VCaP (cell line): ENCODE measurements at regions not wholly inside any gene's neighbourhood (a gene's known extent, or its start where the extent isn't known, plus 50 kb on each side); places are given as distances from the start of the nearest gene placed in this dataset.

ENCODE experiments used
- H3K27ac ChIP-seq: fragments of 450-650 bp; 2 replicates; pipeline ENCODE4 v1.5.1; 2017
- CTCF ChIP-seq: fragments of 450-650 bp; conservative IDR thresholded peaks from 2 replicates; pipeline ENCODE4 v1.5.1; 2017; ENCODE audit warnings: mild to moderate bottlenecking, moderate library complexity

- no peak overlapping the region for H3K27ac ChIP-seq
- TF ChIP-seq CTCF = no peak
Measured at GRCh38 chr7:125892434-125892833, 962.8 kb upstream of the POT1 start.

- no peak overlapping the region for H3K27ac ChIP-seq
- no peak for TF ChIP-seq CTCF
Measured at GRCh38 chr7:125878988-125879387, 949.4 kb upstream of the POT1 start.

- no peak for TF ChIP-seq CTCF
- no peak overlapping the region for H3K27ac ChIP-seq
Measured at GRCh38 chr7:125878235-125878956, 948.8 kb upstream of the POT1 start.

- no peak overlapping the region for H3K27ac ChIP-seq
- TF ChIP-seq CTCF = no peak
Measured at GRCh38 chr7:125877246-125877645, 947.6 kb upstream of the POT1 start.

GRCh38 chr7:125876431-125876830 is 946.8 kb upstream of the POT1 start:
- H3K27ac ChIP-seq = no peak overlapping the region
- TF ChIP-seq CTCF = no peak

GRCh38 chr7:125871431-125871830 is 941.8 kb upstream of the POT1 start:
- no peak for TF ChIP-seq CTCF
- no peak overlapping the region for H3K27ac ChIP-seq

GRCh38 chr7:125857606-125858005 is 928.0 kb upstream of the POT1 start:
- H3K27ac ChIP-seq = no peak overlapping the region
- no peak for TF ChIP-seq CTCF
